ENCODE measurements at regions not wholly inside any gene's neighbourhood (a gene's known extent, or its start where the extent isn't known, plus 50 kb on each side); places are given as distances from the start of the nearest gene placed in this dataset.

- TF ChIP-seq YEATS4 (CRISPR knock-in tag; IDR thresholded peaks at IDR 0.05; ENCODE audit: borderline replicate concordance): no peak
- no peak for TF ChIP-seq CTCF (CRISPR knock-in tag; IDR thresholded peaks at IDR 0.05)
- no peak for TF ChIP-seq KLF9 (CRISPR knock-in tag; IDR thresholded peaks at IDR 0.05; ENCODE audit: low read depth)
- no peak for TF ChIP-seq POLR2A (IDR thresholded peaks at IDR 0.05; ENCODE audit: insufficient read depth in 1 of 2, low read depth in 2 of 2, low read length in 2 of 2)
- no peak for TF ChIP-seq ZNF816 (CRISPR knock-in tag; IDR thresholded peaks at IDR 0.05; ENCODE audit: borderline replicate concordance)
- no peak for TF ChIP-seq EP300 (IDR thresholded peaks at IDR 0.05; ENCODE audit: low read depth in 2 of 2, low read length in 2 of 2)
- TF ChIP-seq EP300 (CRISPR knock-in tag; IDR thresholded peaks at IDR 0.05; ENCODE audit: borderline replicate concordance): no peak
- no peak for TF ChIP-seq BRF2 (CRISPR knock-in tag; IDR thresholded peaks at IDR 0.05)
- no peak for TF ChIP-seq NONO (IDR thresholded peaks at IDR 0.05)
- no peak for TF ChIP-seq NONO (CRISPR knock-in tag; conservative IDR thresholded peaks at IDR 0.05)
- no peak for TF ChIP-seq RAD51 (IDR thresholded peaks at IDR 0.05; ENCODE audit: borderline replicate concordance)
- TF ChIP-seq ZSCAN9 (CRISPR knock-in tag; IDR thresholded peaks at IDR 0.05; ENCODE audit: borderline replicate concordance): no peak
These were observed 531.2 kb upstream of the SEMA6D start for GRCh38 chr15:47186075-47186474.
